ENCODE measurements at regions not wholly inside any gene's neighbourhood (a gene's known extent, or its start where the extent isn't known, plus 50 kb on each side); places are given as distances from the start of the nearest gene placed in this dataset.
A peak's percentile ranks its signal among the peaks of the same experiment; 100 is the strongest.

DNA sequence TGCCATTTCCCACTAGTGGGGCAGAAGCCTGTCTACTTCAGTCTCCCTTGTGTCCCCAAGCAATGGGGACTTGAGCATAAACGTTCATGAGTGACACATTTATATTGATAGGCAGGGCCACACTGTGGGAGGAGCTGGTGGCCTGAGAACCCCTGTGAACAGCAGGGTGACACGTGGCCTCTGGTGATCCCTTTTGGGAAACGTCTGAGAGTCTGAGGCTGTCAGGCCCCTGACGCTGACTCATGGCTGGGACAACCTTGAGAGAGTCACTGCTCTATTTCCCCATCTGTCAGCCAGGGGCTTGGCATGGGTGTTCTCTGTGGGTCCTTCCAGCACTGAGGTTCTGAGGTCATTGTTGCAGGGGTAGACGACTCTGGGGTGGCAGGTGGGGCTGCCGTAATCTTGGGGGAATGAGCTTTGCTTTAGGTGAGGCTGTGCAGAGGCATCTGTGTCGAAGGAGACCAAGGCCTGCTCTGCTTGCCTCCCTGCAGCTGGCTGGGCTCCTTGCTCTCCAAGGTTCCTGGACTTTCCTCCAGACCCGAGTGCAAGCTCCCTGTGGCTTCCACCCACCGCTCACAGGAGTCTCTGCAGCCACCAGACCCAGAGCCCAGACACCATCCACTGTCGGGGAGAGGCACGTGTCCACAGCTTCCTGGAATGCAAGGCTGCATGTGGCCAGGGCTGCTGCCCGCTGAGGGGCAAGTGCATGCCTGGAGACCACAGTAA, 54.7 kb downstream of the SMIM38 start:
- no peaks in the 10 kb centered on the region for H3K36me3 ChIP-seq (ENCODE audit: control insufficient read depth, insufficient read depth, low read length)
- H3K9me3 Mint-ChIP-seq, result peaks cover 3% of the 10 kb centered on the region
- H3K4me1 Mint-ChIP-seq, result no peaks in the 10 kb centered on the region
- no peak for DNase-seq
- TF ChIP-seq, protein P1, sequence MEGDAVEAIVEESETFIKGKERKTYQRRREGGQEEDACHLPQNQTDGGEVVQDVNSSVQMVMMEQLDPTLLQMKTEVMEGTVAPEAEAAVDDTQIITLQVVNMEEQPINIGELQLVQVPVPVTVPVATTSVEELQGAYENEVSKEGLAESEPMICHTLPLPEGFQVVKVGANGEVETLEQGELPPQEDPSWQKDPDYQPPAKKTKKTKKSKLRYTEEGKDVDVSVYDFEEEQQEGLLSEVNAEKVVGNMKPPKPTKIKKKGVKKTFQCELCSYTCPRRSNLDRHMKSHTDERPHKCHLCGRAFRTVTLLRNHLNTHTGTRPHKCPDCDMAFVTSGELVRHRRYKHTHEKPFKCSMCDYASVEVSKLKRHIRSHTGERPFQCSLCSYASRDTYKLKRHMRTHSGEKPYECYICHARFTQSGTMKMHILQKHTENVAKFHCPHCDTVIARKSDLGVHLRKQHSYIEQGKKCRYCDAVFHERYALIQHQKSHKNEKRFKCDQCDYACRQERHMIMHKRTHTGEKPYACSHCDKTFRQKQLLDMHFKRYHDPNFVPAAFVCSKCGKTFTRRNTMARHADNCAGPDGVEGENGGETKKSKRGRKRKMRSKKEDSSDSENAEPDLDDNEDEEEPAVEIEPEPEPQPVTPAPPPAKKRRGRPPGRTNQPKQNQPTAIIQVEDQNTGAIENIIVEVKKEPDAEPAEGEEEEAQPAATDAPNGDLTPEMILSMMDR (conservative IDR thresholded peaks at IDR 0.05), result no peak
- H3K9ac ChIP-seq (ENCODE audit: extremely low read depth, low read length, poor library complexity, severe bottlenecking), result no peak overlapping the region
- H3K4me3 Mint-ChIP-seq, result no peak overlapping the region
- WGBS, 2 experiments (ENCODE audit: insufficient coverage in 1 of 2, insufficient read length in 1 of 2), result 74 to 83% methylated on average over 8 to 12 of the region's 12 CpGs
- no peaks in the 10 kb centered on the region for H3K4me1 ChIP-seq (ENCODE audit: control insufficient read depth, insufficient read depth, low read length)
- no peaks in the 10 kb centered on the region for H3K9me3 ChIP-seq (ENCODE audit: control insufficient read depth, low read length)
- no peaks in the 10 kb centered on the region for H3K36me3 Mint-ChIP-seq (ENCODE audit: low read depth)
- no peak overlapping the region for H3K27ac Mint-ChIP-seq
- H3K27ac ChIP-seq (ENCODE audit: low read depth, low read length), result no peak overlapping the region
- peaks cover 2% of the 10 kb centered on the region for H3K27me3 Mint-ChIP-seq (ENCODE audit: insufficient read depth)
- no peaks in the 10 kb centered on the region for H3K27me3 ChIP-seq (ENCODE audit: control insufficient read depth, insufficient read depth, low read length, poor library complexity, severe bottlenecking)
- no peak overlapping the region for H3K4me3 ChIP-seq (ENCODE audit: low read length)

DNA sequence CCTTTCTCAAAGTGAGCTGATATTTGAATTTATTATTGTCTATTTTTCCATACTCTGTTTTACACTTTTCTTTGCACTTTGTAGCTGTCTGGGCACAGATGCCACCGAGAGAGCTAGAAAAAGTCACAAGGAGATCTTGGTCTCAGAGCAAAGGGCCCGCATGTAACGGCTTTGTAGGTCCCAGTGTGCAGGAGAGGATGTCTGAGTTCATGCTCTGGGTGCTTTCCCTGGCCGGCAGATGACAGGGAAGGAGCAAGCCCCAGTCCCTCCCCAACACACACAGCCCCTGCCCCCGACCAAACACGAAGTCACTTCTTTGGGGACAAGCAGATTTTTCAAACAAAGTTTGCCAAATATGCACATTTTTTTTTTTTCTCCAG, 55.8 kb downstream of the SMIM38 start:
- H3K4me1 Mint-ChIP-seq, result no peaks in the 10 kb centered on the region
- H3K4me3 Mint-ChIP-seq, result no peak overlapping the region
- Histone ChIP-seq H3K4me1 (ENCODE audit: control insufficient read depth, insufficient read depth, low read length) (no peaks in the 10 kb centered on the region), H3K4me3 (ENCODE audit: low read length) (no peak overlapping the region), H3K9ac (ENCODE audit: extremely low read depth, low read length, poor library complexity, severe bottlenecking) (no peak overlapping the region), H3K27me3 (ENCODE audit: control insufficient read depth, insufficient read depth, low read length, poor library complexity, severe bottlenecking) (no peaks in the 10 kb centered on the region), H3K27ac (ENCODE audit: low read depth, low read length) (no peak overlapping the region), H3K9me3 (ENCODE audit: control insufficient read depth, low read length) (no peaks in the 10 kb centered on the region), H3K36me3 (ENCODE audit: control insufficient read depth, insufficient read depth, low read length) (no peaks in the 10 kb centered on the region)
- TF ChIP-seq, protein P1 (conservative IDR thresholded peaks at IDR 0.05), result no peak
- H3K27me3 Mint-ChIP-seq (ENCODE audit: insufficient read depth), result peaks cover 2% of the 10 kb centered on the region
- peaks cover 3% of the 10 kb centered on the region for H3K9me3 Mint-ChIP-seq
- DNase-seq, result no peak
- 70% methylated on average over 6 of the region's 6 CpGs for WGBS, 2 experiments (ENCODE audit: insufficient coverage in 1 of 2, insufficient read length in 1 of 2)
- no peak overlapping the region for H3K27ac Mint-ChIP-seq
- no peaks in the 10 kb centered on the region for H3K36me3 Mint-ChIP-seq (ENCODE audit: low read depth)

DNA sequence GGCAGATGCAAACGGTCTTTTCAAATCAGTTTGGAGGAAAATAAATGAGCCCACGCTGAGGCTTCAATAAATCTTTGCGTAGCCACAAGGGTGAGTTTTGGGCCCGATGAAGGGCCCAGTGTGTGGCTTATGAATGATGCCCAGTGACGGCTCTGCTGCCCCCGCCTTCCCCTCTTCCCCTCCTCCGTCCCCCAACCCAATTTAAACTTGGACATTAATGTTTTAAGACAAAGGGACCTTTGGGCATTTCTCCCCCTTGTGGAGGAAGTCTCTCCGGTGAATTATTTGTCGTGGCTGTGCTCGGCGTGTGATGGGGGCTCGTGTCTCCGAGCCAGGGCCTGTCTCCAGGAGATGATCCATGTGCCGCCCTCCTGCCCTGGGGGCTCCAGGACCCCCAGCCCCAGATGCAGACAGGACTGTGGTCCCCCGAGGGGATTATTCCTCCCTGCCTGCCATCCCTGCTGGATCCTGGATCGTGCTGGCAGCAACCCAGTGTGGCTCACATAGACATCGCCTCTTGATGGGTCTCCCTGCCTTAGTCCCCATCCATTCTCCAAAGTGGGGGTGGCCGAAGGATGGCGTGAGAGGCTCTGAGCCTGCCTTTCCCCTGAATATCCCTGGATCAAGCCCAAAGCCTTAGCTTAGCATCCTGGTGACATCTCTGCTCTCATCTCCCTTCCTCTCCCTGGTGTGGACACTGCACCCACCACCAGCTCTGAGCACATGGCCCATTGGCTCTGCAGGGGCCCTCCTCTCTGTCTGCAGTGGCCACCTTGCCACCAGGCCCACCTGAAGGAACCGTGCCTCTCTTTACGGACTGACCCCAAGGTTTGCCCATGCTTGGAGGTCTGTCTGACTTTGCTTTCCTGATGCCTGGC, 56.4 kb downstream of the SMIM38 start:
- peak; percentile 58 for DNase-seq
- TF ChIP-seq, protein P1 (conservative IDR thresholded peaks at IDR 0.05), result peak; percentile 69
- peaks cover 2% of the 10 kb centered on the region for H3K27me3 Mint-ChIP-seq (ENCODE audit: insufficient read depth)
- H3K9me3 Mint-ChIP-seq, result peaks cover 3% of the 10 kb centered on the region
- H3K27ac ChIP-seq (ENCODE audit: low read depth, low read length), result no peak overlapping the region
- no peaks in the 10 kb centered on the region for H3K36me3 Mint-ChIP-seq (ENCODE audit: low read depth)
- no peaks in the 10 kb centered on the region for H3K9me3 ChIP-seq (ENCODE audit: control insufficient read depth, low read length)
- H3K4me3 Mint-ChIP-seq, result no peak overlapping the region
- no peak overlapping the region for H3K9ac ChIP-seq (ENCODE audit: extremely low read depth, low read length, poor library complexity, severe bottlenecking)
- H3K4me3 ChIP-seq (ENCODE audit: low read length), result no peak overlapping the region
- H3K27ac Mint-ChIP-seq, result no peak overlapping the region
- no peaks in the 10 kb centered on the region for H3K27me3 ChIP-seq (ENCODE audit: control insufficient read depth, insufficient read depth, low read length, poor library complexity, severe bottlenecking)
- no peaks in the 10 kb centered on the region for H3K36me3 ChIP-seq (ENCODE audit: control insufficient read depth, insufficient read depth, low read length)
- H3K4me1 ChIP-seq (ENCODE audit: control insufficient read depth, insufficient read depth, low read length), result no peaks in the 10 kb centered on the region
- 79 to 80% methylated on average over 15 to 21 of the region's 21 CpGs for WGBS, 2 experiments (ENCODE audit: insufficient coverage in 1 of 2, insufficient read length in 1 of 2)
- H3K4me1 Mint-ChIP-seq, result no peaks in the 10 kb centered on the region

All from endodermal cell (in vitro differentiated cells).